ENCODE measurements at regions not wholly inside any gene's neighbourhood (a gene's known extent, or its start where the extent isn't known, plus 50 kb on each side); places are given as distances from the start of the nearest gene placed in this dataset.
"Not testable (repeated sequence)": the region's sequence is repeated elsewhere in the genome, so short reads cannot be mapped to it uniquely, and the experiment has no call there.

GRCh38 chr4:158122501-158122900 lies 50.3 kb downstream of the GASK1B start:
- Histone ChIP-seq H3K4me3 (ENCODE audit: low read length) (no peak overlapping the region), H3K9ac (ENCODE audit: low read length) (no peak overlapping the region), H3K36me3 (ENCODE audit: control insufficient read depth, insufficient read depth, low read length) (no peaks in the 10 kb centered on the region), H3K4me1 (ENCODE audit: control insufficient read depth, insufficient read depth, low read length) (peaks cover 5% of the 10 kb centered on the region), H3K9me3 (ENCODE audit: control insufficient read depth, low read length) (no peaks in the 10 kb centered on the region), H3K27me3 (ENCODE audit: control insufficient read depth, insufficient read depth, low read length) (no peaks in the 10 kb centered on the region)

- no peak overlapping the region for H3K9ac ChIP-seq (ENCODE audit: low read length)
- no peaks in the 10 kb centered on the region for H3K36me3 ChIP-seq (ENCODE audit: control insufficient read depth, insufficient read depth, low read length)
- H3K4me1 ChIP-seq (ENCODE audit: control insufficient read depth, insufficient read depth, low read length): peaks cover 5% of the 10 kb centered on the region
- no peaks in the 10 kb centered on the region for H3K9me3 ChIP-seq (ENCODE audit: control insufficient read depth, low read length)
- H3K27me3 ChIP-seq (ENCODE audit: control insufficient read depth, insufficient read depth, low read length): no peaks in the 10 kb centered on the region
- no peak overlapping the region for H3K4me3 ChIP-seq (ENCODE audit: low read length)
Measured at GRCh38 chr4:158121161-158121579, 51.7 kb downstream of the GASK1B start.

GRCh38 chr4:158120645-158121151 lies 52.1 kb downstream of the GASK1B start:
- H3K9me3 ChIP-seq (ENCODE audit: control insufficient read depth, low read length); H3K4me3 ChIP-seq (ENCODE audit: low read length); H3K4me1 ChIP-seq (ENCODE audit: control insufficient read depth, insufficient read depth, low read length); H3K27me3 ChIP-seq (ENCODE audit: control insufficient read depth, insufficient read depth, low read length); H3K36me3 ChIP-seq (ENCODE audit: control insufficient read depth, insufficient read depth, low read length); H3K9ac ChIP-seq (ENCODE audit: low read length): not testable (repeated sequence)

DNA sequence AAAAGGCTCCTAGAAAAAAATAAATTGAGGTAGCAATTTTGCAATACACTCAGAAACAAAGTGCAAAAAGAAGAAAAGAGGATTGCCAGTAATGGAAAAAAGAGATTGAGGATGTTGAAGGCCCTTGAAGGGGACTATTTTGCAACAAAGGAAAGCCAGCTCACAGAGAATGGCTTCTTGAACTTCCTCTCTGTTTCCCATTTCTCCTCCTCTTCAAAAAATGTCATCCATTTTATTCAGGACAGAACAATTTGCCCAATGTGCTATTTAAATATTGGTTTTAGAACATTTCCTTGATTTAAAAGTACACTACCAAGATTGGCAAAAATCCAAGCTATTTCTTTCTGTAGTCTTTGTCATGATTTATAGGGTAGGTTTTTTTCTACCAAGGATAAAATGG lies 60.2 kb downstream of the GASK1B start:
- Histone ChIP-seq H3K36me3 (ENCODE audit: control insufficient read depth, insufficient read depth, low read length) (no peaks in the 10 kb centered on the region), H3K9ac (ENCODE audit: low read length) (no peak overlapping the region), H3K27me3 (ENCODE audit: control insufficient read depth, insufficient read depth, low read length) (no peaks in the 10 kb centered on the region), H3K4me1 (ENCODE audit: control insufficient read depth, insufficient read depth, low read length) (no peaks in the 10 kb centered on the region), H3K4me3 (ENCODE audit: low read length) (no peak overlapping the region), H3K9me3 (ENCODE audit: control insufficient read depth, low read length) (no peaks in the 10 kb centered on the region)

DNA sequence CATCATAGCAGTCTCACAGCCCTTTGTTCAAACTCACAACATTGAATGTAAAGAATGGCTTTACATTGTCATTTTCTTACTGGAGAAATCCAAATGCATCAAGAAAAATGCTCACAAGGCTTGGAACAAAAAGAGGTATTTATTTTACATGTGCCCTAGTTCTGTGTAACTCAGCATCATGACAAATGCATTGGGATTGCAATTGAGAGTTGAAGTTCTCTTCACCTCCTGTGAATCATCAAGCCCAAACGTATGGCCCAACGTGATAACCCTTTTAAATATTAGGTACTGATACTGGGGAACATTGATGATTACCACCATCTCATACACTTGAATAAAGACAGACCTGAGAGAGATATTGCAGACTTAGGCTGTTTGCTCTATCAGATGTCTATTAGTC lies 61.6 kb downstream of the GASK1B start:
- Histone ChIP-seq H3K27me3 (ENCODE audit: control insufficient read depth, insufficient read depth, low read length) (no peaks in the 10 kb centered on the region), H3K9me3 (ENCODE audit: control insufficient read depth, low read length) (no peaks in the 10 kb centered on the region), H3K4me3 (ENCODE audit: low read length) (no peak overlapping the region)

DNA sequence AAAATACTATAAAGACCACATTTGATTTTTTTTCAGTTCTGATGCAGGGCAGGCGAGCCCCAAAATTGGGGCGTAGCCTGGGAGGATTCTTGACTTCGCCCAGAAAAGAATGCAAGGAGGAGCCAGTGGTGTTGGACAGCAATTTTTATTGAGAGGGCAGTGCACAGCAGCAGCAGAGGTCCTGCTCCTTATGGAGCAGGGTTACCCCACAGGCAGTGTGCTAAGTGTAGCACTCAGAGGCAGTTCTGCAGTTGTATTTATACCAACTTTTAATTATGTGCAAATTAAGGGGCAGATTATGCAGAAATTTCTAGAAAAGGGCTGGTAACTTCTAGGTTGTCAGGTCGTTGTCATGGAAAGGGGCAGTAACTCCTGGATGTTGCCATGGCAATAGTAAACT lies 69.9 kb downstream of the GASK1B start:
- no peaks in the 10 kb centered on the region for H3K4me1 ChIP-seq (ENCODE audit: control insufficient read depth, insufficient read depth, low read length)
- no peaks in the 10 kb centered on the region for H3K36me3 ChIP-seq (ENCODE audit: control insufficient read depth, insufficient read depth, low read length)
- H3K9me3 ChIP-seq (ENCODE audit: control insufficient read depth, low read length): no peaks in the 10 kb centered on the region
- no peak overlapping the region for H3K4me3 ChIP-seq (ENCODE audit: low read length)
- H3K27me3 ChIP-seq (ENCODE audit: control insufficient read depth, insufficient read depth, low read length): no peaks in the 10 kb centered on the region
- H3K9ac ChIP-seq (ENCODE audit: low read length): no peak overlapping the region

More for the DNA sequence above, 61.6 kb downstream of the GASK1B start:
- Histone ChIP-seq H3K4me1 (ENCODE audit: control insufficient read depth, insufficient read depth, low read length) (no peaks in the 10 kb centered on the region), H3K36me3 (ENCODE audit: control insufficient read depth, insufficient read depth, low read length) (no peaks in the 10 kb centered on the region), H3K9ac (ENCODE audit: low read length) (no peak overlapping the region)

- Histone ChIP-seq H3K4me1 (ENCODE audit: control insufficient read depth, insufficient read depth, low read length) (no peaks in the 10 kb centered on the region), H3K9me3 (ENCODE audit: control insufficient read depth, low read length) (no peaks in the 10 kb centered on the region), H3K27me3 (ENCODE audit: control insufficient read depth, insufficient read depth, low read length) (no peaks in the 10 kb centered on the region), H3K4me3 (ENCODE audit: low read length) (no peak overlapping the region), H3K36me3 (ENCODE audit: control insufficient read depth, insufficient read depth, low read length) (no peaks in the 10 kb centered on the region), H3K9ac (ENCODE audit: low read length) (no peak overlapping the region)
Measured at GRCh38 chr4:158099686-158100085, 73.1 kb downstream of the GASK1B start.

GRCh38 chr4:158098802-158099201 lies 74.0 kb downstream of the GASK1B start:
- Histone ChIP-seq H3K36me3 (ENCODE audit: control insufficient read depth, insufficient read depth, low read length) (no peaks in the 10 kb centered on the region), H3K27me3 (ENCODE audit: control insufficient read depth, insufficient read depth, low read length) (no peaks in the 10 kb centered on the region)

DNA sequence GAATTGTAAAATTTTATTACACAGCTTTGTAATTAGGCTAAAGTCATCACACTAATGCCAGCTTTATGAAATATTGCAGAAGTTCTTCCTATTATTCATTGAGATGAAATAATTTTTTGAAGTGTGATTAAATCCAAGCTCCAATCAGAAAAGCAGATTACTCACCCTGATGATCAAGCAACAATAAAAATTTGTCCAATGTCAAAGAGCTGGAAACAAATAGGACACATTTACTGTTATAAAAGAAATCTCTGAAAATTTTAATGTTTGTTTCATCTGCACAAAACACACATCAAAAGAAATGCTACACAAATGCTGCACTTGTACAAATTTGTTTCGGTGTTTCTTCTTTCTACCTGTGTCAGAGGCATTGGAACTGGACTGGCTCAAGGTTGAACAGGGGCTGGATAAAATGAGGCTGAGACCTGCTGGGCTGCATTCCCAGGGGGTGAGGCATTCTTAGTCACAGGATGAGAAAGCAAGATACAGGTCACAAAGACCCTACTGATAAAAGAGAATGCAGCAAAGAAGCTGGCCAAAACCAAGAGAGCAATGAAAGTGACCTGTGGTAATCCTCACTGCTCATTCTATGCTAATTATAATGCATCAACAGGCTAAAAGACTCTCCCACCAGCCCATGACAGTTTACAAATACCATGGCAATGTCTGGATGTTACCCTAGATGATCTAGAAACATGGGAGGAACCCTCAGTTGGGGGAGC lies 78.3 kb downstream of the GASK1B start:
- H3K9me3 ChIP-seq (ENCODE audit: control insufficient read depth, low read length): no peaks in the 10 kb centered on the region
- H3K9ac ChIP-seq (ENCODE audit: low read length): no peak overlapping the region
- H3K4me1 ChIP-seq (ENCODE audit: control insufficient read depth, insufficient read depth, low read length): no peaks in the 10 kb centered on the region
- no peaks in the 10 kb centered on the region for H3K36me3 ChIP-seq (ENCODE audit: control insufficient read depth, insufficient read depth, low read length)
- no peak overlapping the region for H3K4me3 ChIP-seq (ENCODE audit: low read length)
- no peaks in the 10 kb centered on the region for H3K27me3 ChIP-seq (ENCODE audit: control insufficient read depth, insufficient read depth, low read length)

More at GRCh38 chr4:158098802-158099201, 74.0 kb downstream of the GASK1B start:
- Histone ChIP-seq H3K9me3 (ENCODE audit: control insufficient read depth, low read length) (no peaks in the 10 kb centered on the region), H3K4me3 (ENCODE audit: low read length) (no peak overlapping the region), H3K4me1 (ENCODE audit: control insufficient read depth, insufficient read depth, low read length) (no peaks in the 10 kb centered on the region), H3K9ac (ENCODE audit: low read length) (no peak overlapping the region)

- Histone ChIP-seq H3K27me3 (ENCODE audit: control insufficient read depth, insufficient read depth, low read length) (no peaks in the 10 kb centered on the region), H3K4me3 (ENCODE audit: low read length) (no peak overlapping the region), H3K9ac (ENCODE audit: low read length) (no peak overlapping the region), H3K36me3 (ENCODE audit: control insufficient read depth, insufficient read depth, low read length) (no peaks in the 10 kb centered on the region), H3K9me3 (ENCODE audit: control insufficient read depth, low read length) (no peaks in the 10 kb centered on the region), H3K4me1 (ENCODE audit: control insufficient read depth, insufficient read depth, low read length) (no peaks in the 10 kb centered on the region)
Measured at GRCh38 chr4:158090323-158090722, 82.5 kb downstream of the GASK1B start.

DNA sequence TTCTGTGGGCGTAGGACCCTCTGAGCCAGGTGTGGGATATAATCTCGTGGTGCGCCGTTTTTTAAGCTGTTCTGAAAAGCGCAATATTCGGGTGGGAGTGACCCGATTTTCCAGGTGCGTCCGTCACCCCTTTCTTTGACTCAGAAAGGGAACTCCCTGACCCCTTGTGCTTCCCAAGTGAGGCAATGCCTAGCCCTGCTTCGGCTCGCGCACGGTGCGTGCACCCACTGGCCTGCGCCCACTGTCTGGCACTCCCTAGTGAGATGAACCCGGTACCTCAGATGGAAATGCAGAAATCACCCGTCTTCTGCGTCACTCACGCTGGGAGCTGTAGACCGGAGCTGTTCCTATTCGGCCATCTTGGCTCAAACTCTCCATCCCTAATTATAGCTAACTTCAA lies 82.9 kb downstream of the GASK1B start:
- H3K9ac ChIP-seq (ENCODE audit: low read length); H3K4me1 ChIP-seq (ENCODE audit: control insufficient read depth, insufficient read depth, low read length); H3K27me3 ChIP-seq (ENCODE audit: control insufficient read depth, insufficient read depth, low read length); H3K9me3 ChIP-seq (ENCODE audit: control insufficient read depth, low read length); H3K36me3 ChIP-seq (ENCODE audit: control insufficient read depth, insufficient read depth, low read length); H3K4me3 ChIP-seq (ENCODE audit: low read length): not testable (repeated sequence)

DNA sequence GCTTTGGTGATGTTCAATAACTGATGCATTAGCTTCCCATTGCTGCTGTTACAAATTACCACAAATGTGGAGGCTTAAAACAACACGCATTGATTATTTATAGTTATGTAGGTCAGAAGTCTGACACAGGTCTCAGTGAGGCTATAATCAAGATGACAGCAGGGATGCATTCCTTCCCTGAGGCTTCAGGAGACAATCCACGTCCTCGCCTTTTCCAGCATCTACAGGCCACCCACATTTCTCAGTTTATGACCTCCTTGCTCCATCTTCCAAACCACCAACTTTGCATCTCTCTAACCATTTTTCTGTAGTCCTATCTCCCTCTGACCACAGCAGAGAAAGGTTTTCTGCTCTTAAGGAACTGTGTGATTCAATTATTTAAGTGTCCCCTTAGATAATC lies 92.5 kb downstream of the GASK1B start:
- Histone ChIP-seq H3K9ac (ENCODE audit: low read length) (no peak overlapping the region), H3K36me3 (ENCODE audit: control insufficient read depth, insufficient read depth, low read length) (no peaks in the 10 kb centered on the region), H3K4me1 (ENCODE audit: control insufficient read depth, insufficient read depth, low read length) (no peaks in the 10 kb centered on the region), H3K4me3 (ENCODE audit: low read length) (no peak overlapping the region), H3K27me3 (ENCODE audit: control insufficient read depth, insufficient read depth, low read length) (no peaks in the 10 kb centered on the region), H3K9me3 (ENCODE audit: control insufficient read depth, low read length) (no peaks in the 10 kb centered on the region)

GRCh38 chr4:158079661-158080060 lies 93.2 kb downstream of the GASK1B start:
- Histone ChIP-seq H3K4me1 (ENCODE audit: control insufficient read depth, insufficient read depth, low read length) (no peaks in the 10 kb centered on the region), H3K9ac (ENCODE audit: low read length) (no peak overlapping the region), H3K27me3 (ENCODE audit: control insufficient read depth, insufficient read depth, low read length) (no peaks in the 10 kb centered on the region), H3K4me3 (ENCODE audit: low read length) (no peak overlapping the region), H3K36me3 (ENCODE audit: control insufficient read depth, insufficient read depth, low read length) (no peaks in the 10 kb centered on the region), H3K9me3 (ENCODE audit: control insufficient read depth, low read length) (no peaks in the 10 kb centered on the region)

Data from mucosa of stomach (tissue), 1 donor.